ENCODE measurements at regions not wholly inside any gene's neighbourhood (a gene's known extent, or its start where the extent isn't known, plus 50 kb on each side); places are given as distances from the start of the nearest gene placed in this dataset.

- TF ChIP-seq, protein P1, sequence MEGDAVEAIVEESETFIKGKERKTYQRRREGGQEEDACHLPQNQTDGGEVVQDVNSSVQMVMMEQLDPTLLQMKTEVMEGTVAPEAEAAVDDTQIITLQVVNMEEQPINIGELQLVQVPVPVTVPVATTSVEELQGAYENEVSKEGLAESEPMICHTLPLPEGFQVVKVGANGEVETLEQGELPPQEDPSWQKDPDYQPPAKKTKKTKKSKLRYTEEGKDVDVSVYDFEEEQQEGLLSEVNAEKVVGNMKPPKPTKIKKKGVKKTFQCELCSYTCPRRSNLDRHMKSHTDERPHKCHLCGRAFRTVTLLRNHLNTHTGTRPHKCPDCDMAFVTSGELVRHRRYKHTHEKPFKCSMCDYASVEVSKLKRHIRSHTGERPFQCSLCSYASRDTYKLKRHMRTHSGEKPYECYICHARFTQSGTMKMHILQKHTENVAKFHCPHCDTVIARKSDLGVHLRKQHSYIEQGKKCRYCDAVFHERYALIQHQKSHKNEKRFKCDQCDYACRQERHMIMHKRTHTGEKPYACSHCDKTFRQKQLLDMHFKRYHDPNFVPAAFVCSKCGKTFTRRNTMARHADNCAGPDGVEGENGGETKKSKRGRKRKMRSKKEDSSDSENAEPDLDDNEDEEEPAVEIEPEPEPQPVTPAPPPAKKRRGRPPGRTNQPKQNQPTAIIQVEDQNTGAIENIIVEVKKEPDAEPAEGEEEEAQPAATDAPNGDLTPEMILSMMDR (IDR thresholded peaks at IDR 0.05; ENCODE audit: low read depth, low read length, poor library complexity, severe bottlenecking): no peak
- no peak for TF ChIP-seq EZH2phosphoT487 (IDR thresholded peaks at IDR 0.05; ENCODE audit: borderline replicate concordance, low read length)
These were observed 134.6 kb upstream of the NEDD9 start for GRCh38 chr6:11366934-11367637.
